GM19452 (cell line): ENCODE measurements at regions not wholly inside any gene's neighbourhood (a gene's known extent, or its start where the extent isn't known, plus 50 kb on each side); places are given as distances from the start of the nearest gene placed in this dataset.
"Not testable (repeated sequence)": the region's sequence is repeated elsewhere in the genome, so short reads cannot be mapped to it uniquely, and the experiment has no call there.

Experiments used
- ATAC-seq: cut with Tn5 transposase; IDR thresholded peaks from one replicate; pipeline ENCODE4 v1.9.1; 2021; ENCODE audit not compliant: unreplicated experiment

DNA sequence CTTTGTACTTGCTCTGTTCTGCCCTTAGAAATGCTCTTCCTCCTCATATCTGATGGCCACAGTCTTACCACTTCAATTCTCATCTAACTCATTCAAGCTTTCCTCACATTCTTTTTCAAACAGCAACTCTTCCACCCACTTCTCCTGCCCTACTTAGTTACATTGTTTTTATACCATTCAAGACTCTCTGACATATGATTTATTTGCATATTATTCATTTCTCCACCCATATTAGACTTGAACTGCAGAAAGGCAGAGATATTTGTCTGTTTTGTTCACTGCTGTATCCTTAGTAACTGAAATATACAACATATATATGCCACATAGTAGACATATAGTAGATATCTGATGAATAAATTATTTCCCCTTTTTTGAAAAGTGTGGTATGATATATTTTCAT lies 95.5 kb upstream of the DCN start:
- ATAC-seq = no peak

DNA sequence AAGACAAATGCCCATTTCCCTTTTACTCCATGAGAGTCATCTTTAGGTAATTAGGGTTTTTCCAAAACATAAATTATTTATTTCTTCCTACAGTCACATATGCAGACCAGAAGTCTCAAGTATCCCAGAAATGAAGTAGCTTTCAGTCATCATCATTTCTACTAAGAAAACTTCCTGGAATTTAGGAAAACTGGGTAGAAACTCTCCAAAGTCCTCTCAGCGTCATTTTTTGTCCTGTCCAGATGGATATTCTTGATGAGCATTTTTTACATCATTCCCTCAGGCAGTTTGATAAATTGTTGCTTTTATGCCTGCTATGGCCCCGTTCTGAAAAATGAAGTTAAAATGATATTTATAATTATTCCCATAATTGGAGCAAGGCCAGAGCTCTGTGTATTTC lies 93.9 kb upstream of the DCN start:
- ATAC-seq = no peak

DNA sequence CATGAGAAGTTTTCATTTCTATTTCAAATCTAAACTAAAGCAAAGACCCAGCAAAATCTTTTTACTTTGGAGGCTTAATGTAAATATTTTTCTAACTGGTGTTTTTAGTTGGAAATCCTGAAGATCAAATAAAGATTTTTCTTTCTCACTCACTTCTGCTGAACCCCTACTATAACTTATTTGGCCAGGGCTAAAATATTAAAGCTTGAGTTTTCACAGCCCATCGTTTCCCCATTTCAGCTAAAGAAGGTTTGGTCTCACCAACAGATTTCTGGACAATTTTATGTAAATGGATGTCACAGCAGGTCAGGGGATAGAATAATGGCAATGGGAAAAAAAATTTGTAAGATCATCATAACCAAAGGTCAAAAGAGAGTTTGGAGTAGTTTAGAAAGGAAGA lies 92.7 kb upstream of the DCN start:
- ATAC-seq = no peak

DNA sequence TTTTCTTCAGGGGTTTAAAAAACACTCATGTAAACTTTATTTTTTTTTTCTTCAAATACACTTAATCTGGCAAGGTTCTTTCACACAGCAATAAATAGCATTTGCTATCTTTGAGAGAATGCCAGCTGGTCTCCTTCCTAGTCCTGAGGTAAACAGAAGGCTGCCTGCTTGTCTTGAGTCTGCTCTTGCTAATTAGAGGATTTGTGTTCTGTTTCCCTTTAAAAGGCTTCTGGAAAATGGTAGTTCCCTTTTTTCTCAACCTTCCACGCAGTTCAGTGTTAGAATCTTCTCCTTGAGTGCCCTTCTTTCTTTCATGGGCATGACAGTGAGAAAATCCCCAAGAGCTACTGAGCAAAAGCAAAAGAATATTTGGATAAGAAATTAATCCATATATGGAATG lies 92.3 kb upstream of the DCN start:
- ATAC-seq = no peak

DNA sequence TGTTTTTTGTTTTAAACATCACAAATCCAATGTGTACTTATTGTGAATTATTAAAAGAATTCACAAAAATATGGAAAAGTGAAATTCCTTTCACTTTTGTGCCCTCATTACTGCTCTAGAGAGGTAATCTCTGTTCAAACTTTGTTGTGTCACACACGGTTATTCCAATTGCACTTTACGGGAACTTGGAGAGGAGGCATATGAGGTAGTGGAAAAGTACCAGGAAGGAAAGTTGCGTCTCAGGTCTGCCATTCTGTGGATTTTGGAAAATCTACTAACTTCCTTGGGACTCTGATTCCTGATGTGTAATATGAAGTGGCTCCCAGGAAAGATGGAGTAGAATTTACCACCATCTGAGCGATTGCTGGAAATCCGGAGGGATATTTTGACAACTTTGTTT lies 90.9 kb upstream of the DCN start:
- no peak for ATAC-seq

DNA sequence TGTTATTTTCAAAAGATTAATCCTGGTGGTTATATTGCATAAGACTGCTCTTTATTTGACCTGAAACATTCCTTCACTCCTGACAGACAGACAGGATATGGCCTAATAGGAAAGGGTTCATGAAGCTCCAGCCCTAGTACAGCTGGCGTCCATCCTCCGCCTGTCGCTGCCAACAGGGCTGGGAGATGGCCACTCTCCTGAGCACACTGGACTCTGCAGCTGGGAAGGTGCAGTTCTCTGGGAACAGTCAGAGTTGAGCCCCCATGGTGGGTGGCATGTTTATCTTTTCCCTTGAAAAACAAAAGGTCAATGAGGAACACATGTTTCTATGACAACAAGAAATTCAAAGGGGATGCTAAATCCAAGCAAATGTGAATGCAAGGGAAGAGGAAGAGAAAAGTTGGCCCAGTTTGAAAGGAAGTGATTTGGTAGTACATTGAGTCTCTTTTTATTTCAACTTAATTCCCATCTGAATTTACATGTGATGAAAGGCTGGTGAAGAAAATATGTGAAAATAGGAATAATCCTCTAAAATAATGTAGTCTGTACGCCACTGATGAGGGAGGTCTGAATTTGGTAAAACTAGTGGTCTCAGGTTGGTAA lies 89.9 kb upstream of the DCN start:
- no peak for ATAC-seq

DNA sequence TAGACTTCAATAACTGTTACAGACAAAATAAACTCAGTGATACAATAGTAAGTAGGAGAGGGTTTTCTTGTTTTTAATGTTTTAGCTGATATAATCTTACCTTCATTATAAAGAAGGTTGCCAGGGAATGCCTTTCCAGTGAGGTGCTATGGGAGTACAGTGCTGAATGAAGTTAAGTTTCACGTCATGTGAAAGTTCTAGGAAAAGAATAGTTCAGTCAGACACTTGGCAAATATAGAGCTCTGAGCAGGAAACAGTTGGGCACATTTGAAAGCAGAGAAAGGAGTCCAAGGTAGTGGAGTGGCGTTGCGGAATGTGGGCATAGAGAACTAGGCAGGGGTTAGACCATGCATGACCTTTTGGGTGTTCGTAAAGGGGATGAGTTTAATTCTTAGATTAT lies 88.6 kb upstream of the DCN start:
- ATAC-seq = no peak

DNA sequence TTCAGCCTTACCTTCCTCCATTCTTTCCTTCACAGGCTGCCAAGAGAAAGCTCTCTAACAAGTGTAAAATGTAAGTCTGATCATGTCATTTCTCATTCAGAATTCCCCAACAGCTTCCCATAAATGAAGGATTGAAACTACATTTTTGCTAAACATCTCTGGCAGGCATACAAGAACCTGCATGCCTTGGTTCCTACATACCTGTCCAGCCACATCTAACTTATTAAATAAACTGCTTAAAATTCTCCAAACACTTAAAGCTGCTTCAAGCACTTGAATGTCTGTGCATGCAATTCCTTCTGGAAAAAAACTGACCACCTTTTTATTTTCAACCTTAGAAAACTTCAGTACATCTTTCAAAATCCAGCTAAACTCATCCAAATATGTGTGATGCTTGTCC lies 84.4 kb upstream of the DCN start:
- ATAC-seq = no peak

DNA sequence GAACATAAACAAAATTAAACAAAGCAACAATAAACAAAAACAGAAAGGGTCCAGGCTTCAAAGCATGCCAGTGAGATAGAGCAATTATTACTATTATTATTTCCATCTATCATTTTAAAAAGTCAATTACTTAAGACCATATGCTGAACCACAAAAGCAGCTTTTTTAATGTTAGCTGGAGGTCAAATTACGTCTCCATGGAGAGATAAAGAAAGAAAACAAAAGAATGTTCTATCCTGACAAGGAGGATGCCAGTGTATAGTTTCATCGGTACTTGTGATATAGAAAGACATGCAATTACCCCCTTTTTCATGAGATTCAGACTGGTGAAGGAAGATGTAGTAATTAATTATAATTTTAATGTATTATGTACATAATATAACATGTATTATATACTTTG lies 81.6 kb upstream of the DCN start:
- ATAC-seq = no peak

DNA sequence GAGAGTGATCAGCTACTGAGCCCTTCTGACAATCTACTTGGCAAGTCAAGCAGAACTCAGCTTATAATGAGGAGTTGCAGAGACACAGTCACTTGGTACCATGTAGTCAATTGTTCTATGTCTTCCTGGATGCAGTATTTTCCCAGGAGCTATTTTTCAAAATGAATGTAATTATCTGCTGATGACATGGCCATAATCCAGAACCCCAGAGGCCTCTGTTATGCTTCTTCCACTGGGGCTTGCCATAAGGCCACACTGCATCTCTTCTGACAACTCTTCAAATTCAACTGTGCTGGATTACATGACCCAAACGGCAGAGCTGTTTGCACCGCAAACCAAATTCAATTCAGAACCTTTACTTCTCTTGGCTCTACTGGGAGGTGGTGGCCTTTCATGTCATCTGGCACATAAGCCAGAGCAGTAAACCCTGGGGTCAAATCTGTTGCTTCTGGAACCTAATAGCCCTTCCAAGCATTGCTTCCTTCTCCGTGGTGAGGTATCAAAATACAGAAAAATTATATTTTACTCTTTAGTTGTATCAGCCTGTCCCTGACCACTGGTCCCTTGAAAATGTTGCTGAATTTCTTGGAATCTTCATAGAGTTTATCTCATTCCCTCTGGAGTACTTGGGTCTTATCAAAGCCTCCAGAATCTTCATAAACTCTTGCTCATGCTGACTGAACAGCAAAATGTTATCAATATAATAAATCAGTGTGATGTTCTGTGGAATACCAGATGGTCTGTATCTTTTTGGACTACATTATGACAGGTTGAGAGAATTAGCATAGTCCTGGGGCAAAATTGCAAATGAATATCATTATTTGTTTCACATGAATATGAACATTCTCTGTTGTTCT lies 79.4 kb upstream of the DCN start:
- ATAC-seq = no peak

DNA sequence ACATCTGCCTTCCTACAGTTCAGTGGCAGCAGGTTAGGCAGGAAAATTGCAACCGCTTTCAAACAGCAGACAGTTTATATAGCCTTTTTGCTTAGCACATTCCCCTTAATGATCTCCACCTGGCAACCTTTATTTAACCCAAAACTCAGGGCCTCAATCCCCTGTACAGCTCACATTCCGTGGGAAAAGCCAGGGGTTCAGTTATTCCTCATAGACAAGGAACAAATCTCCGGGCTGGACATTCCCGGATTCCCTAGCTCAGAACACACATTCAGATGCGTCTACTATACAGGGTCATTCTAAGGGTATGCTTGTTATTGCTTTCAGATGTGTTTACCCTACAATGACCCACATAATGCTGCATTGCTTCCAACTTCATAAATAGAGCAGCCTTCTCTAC lies 73.8 kb upstream of the DCN start:
- no peak for ATAC-seq

DNA sequence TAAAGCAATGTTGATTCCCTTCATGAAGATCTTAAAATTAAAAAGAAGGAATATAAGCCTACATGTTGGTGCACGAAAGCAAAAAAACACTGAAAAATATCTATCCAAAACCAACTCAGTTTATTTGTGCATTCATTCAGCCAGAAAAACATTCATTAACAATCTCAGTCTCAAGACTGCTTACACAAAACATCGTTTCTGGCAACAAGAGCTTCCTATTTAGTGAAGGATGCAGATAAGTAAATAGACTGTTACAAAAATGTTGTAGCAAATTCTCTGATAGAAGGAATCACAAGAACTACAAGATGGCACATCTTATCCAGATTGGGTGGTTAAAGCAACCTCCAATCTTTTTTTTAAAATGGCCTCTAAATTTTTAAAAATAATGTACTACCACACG lies 69.7 kb upstream of the DCN start:
- ATAC-seq = no peak

DNA sequence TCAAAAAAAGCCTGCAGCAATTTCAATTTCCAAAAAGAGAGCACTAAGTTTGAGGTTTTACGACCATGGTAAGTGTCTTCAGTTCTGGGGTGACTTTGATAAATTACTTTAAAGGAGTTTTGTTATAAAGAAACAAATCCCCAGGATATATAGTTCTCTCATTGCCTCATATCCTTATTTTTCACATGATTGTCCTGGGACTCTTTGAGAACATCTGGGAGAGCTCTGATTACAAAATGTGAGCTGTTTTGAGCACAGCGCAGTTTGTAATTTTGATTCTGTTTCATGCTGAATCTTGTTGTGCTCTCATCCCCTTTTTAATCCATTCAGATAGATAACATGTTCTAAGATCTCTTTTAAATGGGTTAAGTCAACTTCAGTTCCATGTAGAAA lies 67.7 kb upstream of the DCN start:
- no peak for ATAC-seq

DNA sequence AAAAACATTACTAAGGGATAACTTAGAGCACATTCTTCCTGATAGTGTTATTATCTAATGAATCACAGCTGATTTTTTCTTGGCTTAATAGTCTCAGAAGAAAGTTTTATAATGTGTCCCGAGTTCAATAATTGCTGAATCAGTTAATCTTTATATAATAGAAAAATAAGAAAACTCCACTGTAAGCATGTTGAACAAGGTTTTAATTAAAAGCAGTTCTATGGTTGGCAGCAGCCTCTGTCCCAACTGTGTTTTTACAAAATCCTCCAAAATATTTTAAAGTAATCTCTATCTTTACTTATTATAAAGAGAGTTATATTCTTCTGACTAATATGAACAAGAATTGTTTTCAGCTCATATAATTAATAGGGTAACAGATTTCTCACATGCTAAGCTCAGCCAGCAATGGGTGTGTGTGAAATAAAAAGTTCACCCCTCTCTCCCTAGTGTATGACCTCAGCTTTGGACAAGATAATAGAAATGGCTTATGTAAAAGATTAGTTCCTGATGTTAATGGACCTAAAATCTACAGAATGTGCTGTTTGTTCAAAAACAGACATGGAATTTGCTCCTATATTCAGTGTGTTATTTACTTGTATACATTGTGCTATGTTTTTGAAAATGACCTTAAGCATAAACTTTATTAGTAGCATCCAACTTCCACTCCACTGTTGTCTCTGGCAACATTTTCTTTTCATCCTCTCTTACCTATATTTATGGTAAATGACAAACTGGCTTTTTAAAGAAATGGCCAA lies 67.1 kb upstream of the DCN start:
- ATAC-seq = no peak

DNA sequence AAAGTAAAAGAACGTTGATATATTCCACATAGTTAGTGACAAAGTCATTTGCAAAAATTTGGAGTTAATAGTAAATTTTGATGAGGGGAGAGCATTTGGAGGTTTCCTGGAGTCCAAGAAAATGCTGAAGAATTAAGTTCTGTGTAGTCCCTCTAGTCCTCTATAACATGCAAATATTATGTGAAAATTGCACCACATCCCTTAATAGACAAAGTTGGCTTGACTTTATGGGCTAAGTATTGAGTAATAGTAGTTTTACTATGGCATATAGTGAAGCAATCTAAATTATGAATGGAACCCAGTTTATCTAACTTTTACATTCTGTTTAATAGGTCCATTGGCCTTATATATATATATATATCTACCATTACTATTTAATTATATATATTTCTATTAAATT lies 66.4 kb upstream of the DCN start:
- ATAC-seq = no peak

DNA sequence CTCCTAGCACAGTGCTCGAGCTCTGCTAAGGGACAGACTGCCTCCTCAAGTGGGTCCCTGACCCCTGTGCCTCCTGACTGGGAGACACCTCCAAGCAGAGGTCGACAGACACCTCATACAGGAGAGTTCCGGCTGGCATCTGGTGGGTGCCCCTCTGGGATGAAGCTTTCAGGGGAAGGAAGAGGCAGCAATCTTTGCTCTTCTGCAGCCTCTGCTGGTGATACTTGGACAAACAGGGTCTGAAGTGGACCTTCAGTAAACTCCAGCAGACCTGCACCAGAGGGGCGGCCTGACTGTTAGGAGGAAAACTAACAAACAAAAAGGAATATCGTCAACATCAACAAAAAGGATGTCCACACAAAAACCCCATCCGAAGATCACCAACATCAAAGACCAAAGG lies 60.6 kb upstream of the DCN start:
- ATAC-seq = not testable (repeated sequence)

DNA sequence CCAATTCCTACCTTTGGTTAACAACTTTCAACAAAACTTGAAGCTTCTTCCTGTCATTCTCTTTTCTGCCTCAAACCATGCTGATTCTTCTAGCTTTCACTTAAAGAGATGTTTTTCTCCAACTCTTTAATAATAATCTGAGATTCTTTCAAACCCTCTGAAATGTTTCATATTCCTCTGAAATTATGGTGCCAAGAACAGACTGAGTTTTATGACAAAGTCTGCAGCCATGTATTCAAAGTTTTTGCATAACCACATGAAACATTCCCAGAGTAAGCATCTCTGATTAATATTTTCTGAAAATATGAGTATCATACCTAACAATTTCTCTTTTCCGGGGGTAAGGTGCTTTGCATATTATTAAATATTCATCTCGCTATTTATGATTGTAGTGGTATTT lies 59.1 kb upstream of the DCN start:
- no peak for ATAC-seq

DNA sequence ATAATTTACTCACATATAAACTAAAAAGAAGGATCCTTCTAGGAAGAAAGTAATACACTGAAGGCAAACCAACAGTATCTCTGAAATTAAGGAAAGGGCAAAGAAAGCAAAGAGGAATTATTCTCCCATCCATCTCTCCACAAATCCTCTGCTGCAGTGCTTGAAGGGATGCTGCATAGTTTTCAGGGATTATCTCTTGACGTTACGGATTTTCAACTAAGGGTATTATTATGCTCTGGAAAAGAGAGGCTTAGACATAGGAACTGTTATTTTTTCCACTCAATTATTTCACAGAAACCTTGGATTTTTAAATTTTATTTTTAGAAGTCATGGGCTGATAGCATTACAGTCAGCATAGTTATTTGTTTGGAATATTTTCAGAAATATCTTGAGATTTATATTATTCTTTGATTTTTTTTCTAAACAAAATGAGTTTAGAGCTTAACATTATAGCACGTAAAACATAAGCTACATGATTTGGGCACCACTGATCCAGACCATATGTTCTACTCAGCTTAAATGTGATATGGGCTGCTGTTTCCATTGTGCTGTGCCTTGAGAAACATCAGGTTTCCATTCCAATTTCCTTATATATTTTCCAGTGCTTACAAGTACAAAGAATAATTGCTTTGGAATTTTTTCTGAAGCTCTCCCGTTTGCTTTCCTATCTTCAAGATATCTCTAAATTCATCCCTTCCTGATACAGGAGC lies 57.9 kb upstream of the DCN start:
- ATAC-seq = no peak

DNA sequence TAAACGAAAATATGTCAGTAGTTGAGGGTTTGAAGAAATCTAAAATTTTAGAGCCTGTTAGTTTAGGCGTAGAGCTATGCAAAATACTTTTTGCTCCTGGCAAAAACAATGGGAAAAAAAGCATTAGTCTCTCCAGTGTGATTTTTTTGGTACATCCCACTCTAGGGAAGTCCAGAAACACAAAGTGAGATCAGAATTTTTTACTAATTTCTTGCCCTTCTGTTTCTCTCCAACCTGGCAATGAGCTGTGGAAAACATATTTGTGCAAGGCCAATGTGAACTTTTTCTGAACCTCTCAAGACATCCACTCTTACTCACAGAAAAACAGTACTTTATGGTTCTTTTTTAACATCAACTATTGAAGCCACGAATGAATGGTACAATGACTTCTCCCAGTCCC lies 56.9 kb upstream of the DCN start:
- ATAC-seq = no peak
